Astrocyte of the spinal cord (primary cell): ENCODE measurements at regions not wholly inside any gene's neighbourhood (a gene's known extent, or its start where the extent isn't known, plus 50 kb on each side); places are given as distances from the start of the nearest gene placed in this dataset.

Source experiments
- DNase-seq: peaks from one replicate; pipeline ENCODE4 v3.0.0; 2011; ENCODE audit warnings: low read depth, low spot score
- H3K4me3 ChIP-seq: 2 replicates; pipeline ENCODE4 v1.5.1; 2011; ENCODE audit warnings: low read depth, mild to moderate bottlenecking, low read length, moderate library complexity
- in situ Hi-C: cut with HindIII; loops from 2 replicates; pipeline ENCODE4 v1.10.0; 2017; ENCODE audit warnings: low sequenced_read_pairs
- TF ChIP-seq, protein P1 (sequence below): IDR thresholded peaks from 2 replicates; pipeline ENCODE4 v1.5.1; 2012; ENCODE audit warnings: low read depth, mild to moderate bottlenecking, low read length, inconsistent platforms

GRCh38 chr2:21467910-21468309 is 344.1 kb downstream of the TDRD15 start:
- no peak overlapping the region for H3K4me3 ChIP-seq
- DNase-seq, result no peak
- TF ChIP-seq, protein P1, sequence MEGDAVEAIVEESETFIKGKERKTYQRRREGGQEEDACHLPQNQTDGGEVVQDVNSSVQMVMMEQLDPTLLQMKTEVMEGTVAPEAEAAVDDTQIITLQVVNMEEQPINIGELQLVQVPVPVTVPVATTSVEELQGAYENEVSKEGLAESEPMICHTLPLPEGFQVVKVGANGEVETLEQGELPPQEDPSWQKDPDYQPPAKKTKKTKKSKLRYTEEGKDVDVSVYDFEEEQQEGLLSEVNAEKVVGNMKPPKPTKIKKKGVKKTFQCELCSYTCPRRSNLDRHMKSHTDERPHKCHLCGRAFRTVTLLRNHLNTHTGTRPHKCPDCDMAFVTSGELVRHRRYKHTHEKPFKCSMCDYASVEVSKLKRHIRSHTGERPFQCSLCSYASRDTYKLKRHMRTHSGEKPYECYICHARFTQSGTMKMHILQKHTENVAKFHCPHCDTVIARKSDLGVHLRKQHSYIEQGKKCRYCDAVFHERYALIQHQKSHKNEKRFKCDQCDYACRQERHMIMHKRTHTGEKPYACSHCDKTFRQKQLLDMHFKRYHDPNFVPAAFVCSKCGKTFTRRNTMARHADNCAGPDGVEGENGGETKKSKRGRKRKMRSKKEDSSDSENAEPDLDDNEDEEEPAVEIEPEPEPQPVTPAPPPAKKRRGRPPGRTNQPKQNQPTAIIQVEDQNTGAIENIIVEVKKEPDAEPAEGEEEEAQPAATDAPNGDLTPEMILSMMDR, result no peak
- in situ Hi-C loops, result no loop called here

DNA sequence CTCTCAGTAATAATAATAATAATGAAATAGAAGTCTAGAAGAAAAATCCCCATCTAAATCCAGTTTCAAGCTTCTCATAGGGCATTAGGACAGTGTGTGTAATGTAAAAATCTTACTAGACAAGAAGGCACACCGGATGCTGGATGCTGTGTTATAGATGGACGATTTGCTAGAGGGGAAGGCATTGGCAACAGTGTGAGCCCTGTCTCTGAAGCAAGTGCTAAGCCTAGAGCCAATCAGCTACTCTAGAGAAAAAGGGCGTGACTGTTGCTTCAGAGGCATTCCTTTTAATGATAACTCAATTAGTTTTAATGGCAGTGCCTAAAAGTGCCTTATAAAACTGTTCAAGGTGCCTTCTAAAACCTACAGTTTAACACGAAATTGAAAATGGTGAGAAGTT is 344.9 kb downstream of the TDRD15 start:
- no peak for DNase-seq
- no peak overlapping the region for H3K4me3 ChIP-seq
- TF ChIP-seq, protein P1, result no peak
- in situ Hi-C loops, result no loop called here

GRCh38 chr2:21469158-21469557 is 345.4 kb downstream of the TDRD15 start:
- H3K4me3 ChIP-seq, result no peak overlapping the region
- TF ChIP-seq, protein P1, result no peak

DNA sequence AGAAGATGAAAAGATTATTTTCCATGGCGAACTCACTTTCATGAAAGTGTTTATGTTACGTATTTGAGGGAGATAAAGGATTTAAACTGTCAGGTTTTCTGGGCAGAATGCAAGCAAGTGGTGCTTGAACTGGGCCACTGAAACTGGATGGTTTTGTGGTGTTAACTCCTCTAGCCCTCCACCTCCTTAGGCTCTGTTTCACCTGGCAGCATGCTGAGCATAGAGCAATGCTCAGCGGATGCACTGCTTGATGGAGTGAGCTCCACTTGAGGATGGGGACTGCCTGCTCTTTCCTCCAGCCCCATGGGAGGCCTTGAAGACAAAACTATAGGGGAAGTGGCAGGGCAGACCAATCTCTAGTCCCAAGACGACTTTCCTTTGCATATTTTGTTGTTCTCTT is 345.8 kb downstream of the TDRD15 start:
- in situ Hi-C loops, result no loop called here
- no peak for DNase-seq
- no peak overlapping the region for H3K4me3 ChIP-seq
- TF ChIP-seq, protein P1, result no peak

More at GRCh38 chr2:21469158-21469557, 345.4 kb downstream of the TDRD15 start:
- in situ Hi-C loops, result no loop called here
- no peak for DNase-seq

DNA sequence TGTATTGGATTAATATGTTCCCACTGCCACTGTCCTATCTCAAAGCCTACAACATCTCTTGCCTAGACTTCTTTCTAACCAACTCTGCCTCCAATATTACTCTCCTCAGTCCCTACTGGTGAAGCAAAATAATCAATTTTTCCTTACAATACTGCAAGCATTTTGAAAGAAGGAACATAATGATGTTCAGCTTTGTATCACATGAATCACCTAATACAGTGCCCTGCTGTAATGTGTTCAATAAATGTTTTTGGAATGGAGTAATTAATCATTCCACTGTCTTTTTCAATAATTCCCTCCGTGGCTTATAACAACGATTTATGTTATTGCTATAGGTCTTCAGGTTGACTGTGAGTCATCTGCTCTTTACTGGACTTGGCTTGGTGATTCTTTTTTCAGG is 356.4 kb downstream of the TDRD15 start:
- in situ Hi-C loops, result no loop called here
- DNase-seq, result no peak
- TF ChIP-seq, protein P1, result no peak
- H3K4me3 ChIP-seq, result no peak overlapping the region

- no peak for DNase-seq
- TF ChIP-seq, protein P1, result no peak
- in situ Hi-C loops, result no loop called here
- H3K4me3 ChIP-seq, result no peak overlapping the region
Observed at GRCh38 chr2:21484643-21485042, 360.9 kb downstream of the TDRD15 start.

GRCh38 chr2:21486445-21486844 is 362.7 kb downstream of the TDRD15 start:
- no peak for DNase-seq
- TF ChIP-seq, protein P1, result no peak
- in situ Hi-C loops, result no loop called here

More at GRCh38 chr2:21486445-21486844, 362.7 kb downstream of the TDRD15 start:
- H3K4me3 ChIP-seq, result no peak overlapping the region
